ENCODE measurements at regions not wholly inside any gene's neighbourhood (a gene's known extent, or its start where the extent isn't known, plus 50 kb on each side); places are given as distances from the start of the nearest gene placed in this dataset.

- no peaks in the 10 kb centered on the region for H3K9me3 Mint-ChIP-seq (ENCODE audit: unreplicated experiment)
- no peak for DNase-seq
- no peaks in the 10 kb centered on the region for H3K36me3 Mint-ChIP-seq (ENCODE audit: unreplicated experiment)
- no peak for TF ChIP-seq CTCF (IDR thresholded peaks at IDR 0.05; ENCODE audit: partially characterized antibody, unreplicated experiment)
- H3K4me3 Mint-ChIP-seq (ENCODE audit: unreplicated experiment), result no peak overlapping the region
- H3K4me1 Mint-ChIP-seq (ENCODE audit: low read depth, unreplicated experiment), result no peaks in the 10 kb centered on the region
- no peaks in the 10 kb centered on the region for H3K27me3 Mint-ChIP-seq (ENCODE audit: unreplicated experiment)
- H3K27ac Mint-ChIP-seq (ENCODE audit: unreplicated experiment), result no peak overlapping the region
Observed at GRCh38 chr10:30238836-30239235, 110.2 kb downstream of the MTPAP start.

- TF ChIP-seq CTCF (IDR thresholded peaks at IDR 0.05; ENCODE audit: partially characterized antibody, unreplicated experiment), result no peak
- DNase-seq, result no peak
- H3K4me3 Mint-ChIP-seq (ENCODE audit: unreplicated experiment), result no peak overlapping the region
- H3K4me1 Mint-ChIP-seq (ENCODE audit: low read depth, unreplicated experiment), result no peaks in the 10 kb centered on the region
- peaks cover 2% of the 10 kb centered on the region for H3K27me3 Mint-ChIP-seq (ENCODE audit: unreplicated experiment)
- H3K9me3 Mint-ChIP-seq (ENCODE audit: unreplicated experiment), result no peaks in the 10 kb centered on the region
- H3K27ac Mint-ChIP-seq (ENCODE audit: unreplicated experiment), result no peak overlapping the region
- no peaks in the 10 kb centered on the region for H3K36me3 Mint-ChIP-seq (ENCODE audit: unreplicated experiment)
Observed at GRCh38 chr10:30233186-30233959, 115.7 kb downstream of the MTPAP start.

- DNase-seq, result no peak
- TF ChIP-seq CTCF (IDR thresholded peaks at IDR 0.05; ENCODE audit: partially characterized antibody, unreplicated experiment), result no peak
- Mint-ChIP-seq H3K4me3 (ENCODE audit: unreplicated experiment) (no peak overlapping the region), H3K27ac (ENCODE audit: unreplicated experiment) (no peak overlapping the region), H3K4me1 (ENCODE audit: low read depth, unreplicated experiment) (no peaks in the 10 kb centered on the region), H3K36me3 (ENCODE audit: unreplicated experiment) (no peaks in the 10 kb centered on the region), H3K27me3 (ENCODE audit: unreplicated experiment) (peaks cover 2% of the 10 kb centered on the region), H3K9me3 (ENCODE audit: unreplicated experiment) (no peaks in the 10 kb centered on the region)
Observed at GRCh38 chr10:30231709-30232108, 117.4 kb downstream of the MTPAP start.

GRCh38 chr10:30231071-30231652 is 117.9 kb downstream of the MTPAP start:
- Mint-ChIP-seq H3K27me3 (ENCODE audit: unreplicated experiment) (peaks cover 2% of the 10 kb centered on the region), H3K4me3 (ENCODE audit: unreplicated experiment) (no peak overlapping the region), H3K4me1 (ENCODE audit: low read depth, unreplicated experiment) (no peaks in the 10 kb centered on the region), H3K9me3 (ENCODE audit: unreplicated experiment) (no peaks in the 10 kb centered on the region), H3K27ac (ENCODE audit: unreplicated experiment) (no peak overlapping the region), H3K36me3 (ENCODE audit: unreplicated experiment) (no peaks in the 10 kb centered on the region)
- no peak for DNase-seq
- no peak for TF ChIP-seq CTCF (IDR thresholded peaks at IDR 0.05; ENCODE audit: partially characterized antibody, unreplicated experiment)

- H3K9me3 Mint-ChIP-seq (ENCODE audit: unreplicated experiment), result no peaks in the 10 kb centered on the region
- H3K36me3 Mint-ChIP-seq (ENCODE audit: unreplicated experiment), result no peaks in the 10 kb centered on the region
- TF ChIP-seq CTCF (IDR thresholded peaks at IDR 0.05; ENCODE audit: partially characterized antibody, unreplicated experiment), result no peak
- H3K4me3 Mint-ChIP-seq (ENCODE audit: unreplicated experiment), result no peak overlapping the region
- peaks cover 2% of the 10 kb centered on the region for H3K27me3 Mint-ChIP-seq (ENCODE audit: unreplicated experiment)
- no peaks in the 10 kb centered on the region for H3K4me1 Mint-ChIP-seq (ENCODE audit: low read depth, unreplicated experiment)
- no peak for DNase-seq
- no peak overlapping the region for H3K27ac Mint-ChIP-seq (ENCODE audit: unreplicated experiment)
Observed at GRCh38 chr10:30229536-30229935, 119.5 kb downstream of the MTPAP start.
